Heart right ventricle (tissue), 16 donors: ENCODE measurements at regions not wholly inside any gene's neighbourhood (a gene's known extent, or its start where the extent isn't known, plus 50 kb on each side); places are given as distances from the start of the nearest gene placed in this dataset.

ENCODE experiments used
- ATAC-seq, 8 donors: fragments of 200-7000 bp; cut with Tn5 transposase; one replicate each; pipeline ENCODE4 v1.9.1; 2020; ENCODE audit warnings: mild to moderate bottlenecking in 8 of 8, moderate library complexity in 8 of 8, moderate number of reproducible peaks in 1 of 8
- DNase-seq, 2 donors: peaks; one replicate each; pipeline ENCODE4 v3.0.0-alpha.2; 2020
- H3K27ac ChIP-seq, 10 donors: fragments of 200-600 bp; sonication (generic) in 2 of 10; one replicate each; pipeline versions ENCODE4 v1.5.0 to v1.8.0; 2020 to 2022; ENCODE audit warnings: mild to moderate bottlenecking in 3 of 10
- H3K27me3 ChIP-seq, 7 donors: fragments of 200-600 bp; one replicate each; pipeline ENCODE4 v1.8.0; 2021 to 2022; ENCODE audit warnings: mild to moderate bottlenecking in 2 of 7
- H3K36me3 ChIP-seq, 9 donors: fragments of 200-600 bp; sonication (generic) in 1 of 9; one replicate each; pipeline versions ENCODE4 v1.5.0 to v1.8.0; 2020 to 2022; ENCODE audit warnings: mild to moderate bottlenecking in 2 of 9
- H3K4me1 ChIP-seq, 9 donors: fragments of 200-600 bp; sonication (generic) in 1 of 9; one replicate each; pipeline versions ENCODE4 v1.5.0 to v1.8.0; 2020 to 2022; ENCODE audit warnings: mild to moderate bottlenecking in 4 of 9
- H3K4me3 ChIP-seq, 10 donors: fragments of 200-600 bp; sonication (generic) in 2 of 10; one replicate each; pipeline versions ENCODE4 v1.5.0 to v1.8.0; 2020 to 2022; ENCODE audit warnings: mild to moderate bottlenecking in 7 of 10, moderate library complexity in 2 of 10
- H3K9me3 ChIP-seq, 11 donors: fragments of 200-600 bp in 10 of 11; sonication (generic) in 2 of 11; one replicate each; pipeline versions ENCODE4 v1.5.0 to v1.8.0; 2013 to 2022; ENCODE audit warnings: mild to moderate bottlenecking in 2 of 11, control low read depth in 1 of 11, moderate library complexity in 1 of 11
- WGBS, 2 donors: extraction: QIAGEN DNeasy Blood & Tissue Kit; methylation state at CpG; one replicate each; pipeline ENCODE4 v1.1.7; 2013; ENCODE audit warnings: inconsistent platforms in 1 of 2; 5-methylcytosine and 5-hydroxymethylcytosine counted together
- intact Hi-C, 10 donors: fragments of 100-400 bp; cut with DNase I; formaldehyde crosslinking; loops; one replicate each; pipeline versions ENCODE4 v1.11.1 to v1.14.2; 2022
- TF ChIP-seq, protein P1 (sequence below), 9 donors: fragments of 200-600 bp; sonication (generic) in 2 of 9; IDR thresholded peaks; one replicate each; pipeline versions ENCODE4 v1.5.0 to v1.8.0; 2021 to 2022; ENCODE audit warnings: antibody characterized with exemption in 9 of 9, mild to moderate bottlenecking in 5 of 9, moderate library complexity in 1 of 9
- donor health status: Arrhythmogenic right ventricular cardiomyopathy.
- donor health status: ischemic (EF 13 %, LVEDD 7.1; RV severe dilation, severe dysfunction).
- donor health status: healthy with polysubstance abuse.
- donor health status: DM: no; HTN: yes; CAD: no.
- donor health status: DM: no; HTN: no; CAD: no.
- donor health status: ischemic (EF 25% LVEDD 6.9; RV normal size, moderate dysfunction).
- donor health status: ischemic (EF 25% LVEDD 5.7; RV mildly dilated, moderate dysfunction).
- donor health status: healthy.
- donor health status: DM: yes; HTN: yes; CAD: no.
- donor health status: Ischemic cardiomyopathy.
- donor health status: ischemic (EF 35%, LVEDD 5.7; RV mildly dilated, moderate dysfunction).
- donor health status: nonischemic (EF 11% LVEDD 7.7; RV severe dilation, severe dysfunction).
- donor health status: DM: yes; HTN: yes; CAD: no.
- donor health status: PGD.
- donor health status: ischemic (EF 29% LVEDD 5.4; RV normal size, mild dysfunction).
- donor health status: nonischemic (EF 23%, LVEDD 6.1; RV moderate dilation, normal function).

DNA sequence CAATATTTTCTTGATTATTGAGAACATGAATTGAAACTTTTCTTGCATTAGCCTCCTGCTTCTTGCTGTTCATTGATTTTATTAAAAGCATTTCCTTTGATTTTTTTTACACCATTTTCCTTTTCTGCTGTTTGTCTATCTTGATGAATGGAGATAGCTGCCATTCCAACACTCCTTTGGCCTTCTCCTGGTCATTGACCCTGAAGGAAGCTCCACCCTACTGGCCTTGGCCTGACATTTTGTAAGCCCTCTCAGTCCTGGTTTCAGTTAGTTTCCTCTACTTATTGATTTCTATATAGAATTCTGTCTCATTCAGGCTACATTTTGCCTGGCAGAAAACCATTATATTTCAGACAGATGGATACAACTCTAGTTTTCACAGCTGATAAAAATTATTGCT is 115.1 kb upstream of the DMRTA1 start:
- Histone ChIP-seq H3K36me3 (no peaks in the 10 kb centered on the region), H3K27me3 (no peaks in the 10 kb centered on the region), H3K27ac (no peak overlapping the region), H3K4me1 (no peaks in the 10 kb centered on the region), H3K9me3 (peaks cover 0 to 15% (median 0%) of the 10 kb centered on the region in 11 donors), H3K4me3 (no peak overlapping the region)
- ATAC-seq: no peak
- intact Hi-C loops: no loop called here
- DNase-seq: no peak
- TF ChIP-seq, protein P1, sequence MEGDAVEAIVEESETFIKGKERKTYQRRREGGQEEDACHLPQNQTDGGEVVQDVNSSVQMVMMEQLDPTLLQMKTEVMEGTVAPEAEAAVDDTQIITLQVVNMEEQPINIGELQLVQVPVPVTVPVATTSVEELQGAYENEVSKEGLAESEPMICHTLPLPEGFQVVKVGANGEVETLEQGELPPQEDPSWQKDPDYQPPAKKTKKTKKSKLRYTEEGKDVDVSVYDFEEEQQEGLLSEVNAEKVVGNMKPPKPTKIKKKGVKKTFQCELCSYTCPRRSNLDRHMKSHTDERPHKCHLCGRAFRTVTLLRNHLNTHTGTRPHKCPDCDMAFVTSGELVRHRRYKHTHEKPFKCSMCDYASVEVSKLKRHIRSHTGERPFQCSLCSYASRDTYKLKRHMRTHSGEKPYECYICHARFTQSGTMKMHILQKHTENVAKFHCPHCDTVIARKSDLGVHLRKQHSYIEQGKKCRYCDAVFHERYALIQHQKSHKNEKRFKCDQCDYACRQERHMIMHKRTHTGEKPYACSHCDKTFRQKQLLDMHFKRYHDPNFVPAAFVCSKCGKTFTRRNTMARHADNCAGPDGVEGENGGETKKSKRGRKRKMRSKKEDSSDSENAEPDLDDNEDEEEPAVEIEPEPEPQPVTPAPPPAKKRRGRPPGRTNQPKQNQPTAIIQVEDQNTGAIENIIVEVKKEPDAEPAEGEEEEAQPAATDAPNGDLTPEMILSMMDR (IDR thresholded peaks at IDR 0.05): no peak

DNA sequence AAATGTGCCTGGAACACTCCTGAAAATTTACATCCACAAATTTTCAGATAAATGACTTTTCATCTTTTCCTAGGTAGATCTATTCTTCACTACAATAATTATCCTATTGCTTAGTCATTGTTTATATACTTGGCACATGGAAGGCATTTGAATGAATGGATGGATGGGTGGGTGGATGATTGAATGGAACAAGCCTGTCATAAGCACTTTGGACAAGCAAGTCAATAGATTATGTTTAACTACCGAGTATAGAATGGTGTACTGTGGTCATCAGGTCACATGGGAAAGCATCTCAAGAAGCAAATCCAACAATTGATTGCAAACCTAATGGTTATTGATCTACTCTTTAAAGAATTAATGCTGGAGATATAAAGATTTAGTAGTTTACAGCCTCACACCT is 114.4 kb upstream of the DMRTA1 start:
- Histone ChIP-seq H3K4me1 (no peaks in the 10 kb centered on the region), H3K4me3 (no peak overlapping the region), H3K27ac (no peak overlapping the region), H3K27me3 (no peaks in the 10 kb centered on the region), H3K9me3 (peaks cover 0 to 15% (median 0%) of the 10 kb centered on the region in 11 donors), H3K36me3 (no peaks in the 10 kb centered on the region)
- no peak for ATAC-seq
- 49 to 56% methylated on average over 1 of the region's 1 CpG for WGBS, 2 donors
- TF ChIP-seq, protein P1 (IDR thresholded peaks at IDR 0.05): no peak
- DNase-seq: no peak
- intact Hi-C loops: no loop called here

DNA sequence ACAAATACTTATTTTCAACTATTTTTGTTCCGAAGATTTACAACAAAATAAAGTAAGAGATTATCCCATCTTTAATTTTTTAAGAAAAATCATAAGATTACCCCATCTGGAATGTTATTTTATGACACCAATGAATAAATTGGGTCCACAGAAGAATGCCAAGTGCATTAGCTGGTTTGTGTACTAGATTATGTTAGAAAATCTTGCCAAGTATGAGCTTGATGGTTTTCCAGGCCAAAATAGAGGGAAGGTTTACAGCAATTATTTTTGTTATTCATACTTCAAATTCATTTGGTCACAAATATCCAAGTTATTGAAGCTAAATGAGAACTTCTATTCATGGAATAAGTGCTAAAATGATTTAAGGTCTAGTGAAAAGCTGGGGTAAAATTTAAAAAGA is 109.4 kb upstream of the DMRTA1 start:
- 38 to 39% methylated on average over 1 of the region's 1 CpG for WGBS, 2 donors
- intact Hi-C loops: no loop called here
- no peak overlapping the region for H3K27ac ChIP-seq
- no peaks in the 10 kb centered on the region for H3K36me3 ChIP-seq
- H3K9me3 ChIP-seq: no peaks in the 10 kb centered on the region
- H3K4me1 ChIP-seq: no peaks in the 10 kb centered on the region
- no peak overlapping the region for H3K4me3 ChIP-seq
- TF ChIP-seq, protein P1 (IDR thresholded peaks at IDR 0.05): no peak
- H3K27me3 ChIP-seq: no peaks in the 10 kb centered on the region
- DNase-seq (no peak), ATAC-seq (no peak)

DNA sequence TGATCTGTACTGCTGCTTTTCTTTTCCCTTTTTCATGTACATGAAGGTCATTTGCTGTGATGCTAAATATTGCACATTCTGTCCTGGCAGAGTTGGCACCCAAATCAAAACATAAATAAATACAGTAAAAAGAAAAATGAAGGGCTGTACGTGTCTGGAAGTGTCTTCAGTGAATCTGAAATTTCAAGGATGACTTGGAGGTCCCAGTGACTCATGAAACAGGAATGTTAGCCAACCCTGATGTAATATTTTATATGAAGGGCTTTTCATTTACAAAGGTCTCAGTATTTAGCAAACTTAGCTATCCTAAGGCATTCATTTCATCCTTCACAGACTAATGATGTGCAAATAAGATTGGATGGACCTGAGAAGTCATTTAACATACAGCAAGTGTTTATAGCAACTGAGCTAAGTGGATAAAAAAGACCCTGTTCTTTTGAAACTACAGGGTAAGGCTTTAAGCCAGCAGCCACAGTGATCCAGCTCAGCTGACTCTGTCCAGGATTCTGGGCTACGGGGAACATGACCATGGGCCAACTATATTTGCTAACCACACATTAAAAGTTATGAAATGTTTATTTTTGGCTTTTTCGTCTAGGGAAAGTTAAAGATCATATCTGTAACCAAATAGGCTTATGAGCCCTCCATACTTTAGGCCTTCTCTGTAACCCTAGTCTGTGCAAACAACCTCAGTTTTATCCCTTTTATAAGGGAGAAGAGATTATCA is 104.0 kb upstream of the DMRTA1 start:
- ATAC-seq (peak in 1 of 8 donors; percentile 56), DNase-seq (no peak)
- Histone ChIP-seq H3K9me3 (no peaks in the 10 kb centered on the region), H3K36me3 (no peaks in the 10 kb centered on the region), H3K27me3 (no peaks in the 10 kb centered on the region), H3K4me3 (no peak overlapping the region), H3K27ac (no peak overlapping the region), H3K4me1 (no peaks in the 10 kb centered on the region)
- intact Hi-C loops: no loop called here
- 37% methylated on average over 3 of the region's 3 CpGs for WGBS, 2 donors
- TF ChIP-seq, protein P1 (IDR thresholded peaks at IDR 0.05): no peak
